Fibroblast of skin of right biceps (primary cell): ENCODE measurements at regions not wholly inside any gene's neighbourhood (a gene's known extent, or its start where the extent isn't known, plus 50 kb on each side); places are given as distances from the start of the nearest gene placed in this dataset.

Source experiments
- DNase-seq: peaks from one replicate; pipeline ENCODE4 v3.0.0-alpha.2; 2013

DNA sequence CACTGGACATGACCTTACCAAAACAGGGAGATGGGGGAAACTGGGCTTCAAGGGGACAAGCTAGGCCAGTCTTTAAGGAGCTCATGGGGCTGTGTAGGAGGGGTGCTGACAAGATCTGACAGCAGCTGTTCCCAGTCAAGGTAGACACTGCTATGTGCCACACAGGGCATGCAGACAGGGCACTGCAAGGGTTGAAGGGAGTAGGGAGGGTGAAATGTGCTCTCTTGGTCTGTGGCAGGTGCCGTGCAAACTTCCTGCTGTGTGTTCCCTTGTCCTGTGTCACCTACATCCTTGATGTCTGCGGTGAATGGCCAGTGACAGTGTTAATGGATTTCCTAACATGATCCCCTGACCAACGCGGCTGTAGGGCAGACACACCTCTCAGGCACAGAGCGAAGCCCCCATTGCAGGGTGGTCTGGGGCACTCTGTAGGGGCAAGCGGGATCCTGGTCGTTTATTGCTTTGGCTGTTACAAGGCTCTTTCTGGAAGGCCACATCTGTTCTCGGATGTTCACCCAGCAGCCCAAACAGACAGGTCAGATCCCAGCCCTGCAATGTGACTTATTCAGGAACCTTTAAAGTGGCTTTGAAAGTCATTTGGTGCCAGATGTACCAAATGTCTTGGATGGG, 199.5 kb upstream of the ZNF536 start:
- no peak for DNase-seq

DNA sequence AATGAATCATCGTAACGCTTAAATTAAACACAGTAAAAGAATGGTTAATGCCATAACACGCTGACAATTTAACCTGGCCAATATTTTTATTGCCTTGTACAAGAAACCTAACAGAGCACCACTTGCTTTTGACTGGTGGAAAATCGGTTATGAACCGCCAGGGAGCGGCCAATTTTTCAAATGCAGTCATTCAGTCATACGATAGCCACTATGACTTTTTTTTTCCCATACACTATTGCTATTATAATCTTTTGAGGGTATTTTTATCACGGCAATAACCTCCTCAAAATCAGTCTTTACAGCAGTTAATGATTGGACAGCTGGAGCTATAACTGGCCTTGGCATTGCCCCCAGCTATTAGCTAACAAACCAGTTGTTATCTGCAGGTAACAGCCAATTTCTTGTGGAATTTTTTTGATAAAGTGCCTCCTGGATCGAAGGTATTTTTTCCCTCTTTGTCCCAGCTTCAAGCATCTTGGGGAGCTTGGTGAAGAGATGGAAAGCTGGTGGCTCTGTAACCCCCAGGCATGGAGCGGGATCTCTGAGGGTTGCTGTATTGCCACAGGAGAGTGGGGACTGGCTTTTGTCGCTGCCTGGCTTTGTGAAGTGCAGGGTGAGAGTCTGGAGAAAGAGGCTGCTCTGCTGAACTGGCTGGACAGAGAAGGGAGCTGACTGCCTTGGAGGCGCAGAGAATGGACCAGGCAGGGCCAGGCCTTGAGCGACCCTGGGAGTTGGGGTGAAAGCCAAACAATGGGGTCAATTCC, 198.4 kb upstream of the ZNF536 start:
- DNase-seq, result no peak

DNA sequence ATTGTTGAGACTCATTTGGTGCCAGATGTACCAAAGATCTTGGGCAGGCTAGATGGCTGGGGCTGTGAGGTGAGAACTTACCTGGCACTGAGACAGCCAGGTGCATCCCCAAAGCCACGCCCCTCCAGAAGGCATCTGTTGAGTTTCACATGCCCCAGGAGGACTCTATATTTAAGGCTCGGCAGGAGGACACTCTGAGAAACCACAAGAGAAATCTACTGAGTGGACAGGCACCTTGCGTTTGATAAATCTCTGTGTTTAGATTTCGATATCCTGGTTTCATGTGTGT, 197.9 kb upstream of the ZNF536 start:
- no peak for DNase-seq

DNA sequence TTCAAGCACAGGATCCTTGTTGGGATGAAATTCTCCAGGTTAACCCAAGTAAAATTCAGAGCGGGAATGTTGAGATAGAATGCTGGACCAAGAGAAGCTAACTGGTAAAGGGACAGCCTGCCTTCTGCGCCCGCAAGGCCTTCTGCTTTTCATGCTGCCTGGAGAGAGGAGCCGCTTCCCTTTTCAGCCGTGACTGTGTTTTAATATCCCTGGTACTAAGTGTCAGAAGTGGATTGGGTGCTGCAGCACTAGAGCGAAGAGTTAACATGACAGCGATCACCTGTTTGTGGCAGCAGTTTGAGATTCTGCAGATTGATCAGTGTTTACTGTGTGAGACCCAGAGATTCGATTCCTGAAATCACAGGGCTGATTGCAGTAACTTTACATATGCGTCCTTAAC, 197.4 kb upstream of the ZNF536 start:
- DNase-seq, result no peak

DNA sequence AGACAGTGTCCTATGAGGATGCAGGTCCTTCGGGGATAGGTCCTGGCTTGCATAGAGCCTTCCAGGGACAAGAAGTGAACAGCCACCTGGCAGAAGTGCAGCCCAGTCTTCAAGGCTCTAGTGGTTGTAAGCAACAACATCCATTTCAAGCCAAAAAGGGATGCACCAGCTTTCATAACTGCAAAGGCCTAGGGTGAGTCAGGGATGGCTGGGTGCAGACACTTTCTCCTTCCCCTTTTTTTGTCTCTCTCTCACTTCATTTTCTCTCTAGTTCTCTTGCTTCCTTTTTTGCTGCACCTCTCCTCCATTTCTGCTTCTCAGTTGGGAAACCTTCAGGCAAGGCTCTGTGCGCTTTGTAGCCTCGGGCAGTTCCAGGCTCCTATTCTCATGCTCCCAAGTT, 196.2 kb upstream of the ZNF536 start:
- DNase-seq, result no peak

DNA sequence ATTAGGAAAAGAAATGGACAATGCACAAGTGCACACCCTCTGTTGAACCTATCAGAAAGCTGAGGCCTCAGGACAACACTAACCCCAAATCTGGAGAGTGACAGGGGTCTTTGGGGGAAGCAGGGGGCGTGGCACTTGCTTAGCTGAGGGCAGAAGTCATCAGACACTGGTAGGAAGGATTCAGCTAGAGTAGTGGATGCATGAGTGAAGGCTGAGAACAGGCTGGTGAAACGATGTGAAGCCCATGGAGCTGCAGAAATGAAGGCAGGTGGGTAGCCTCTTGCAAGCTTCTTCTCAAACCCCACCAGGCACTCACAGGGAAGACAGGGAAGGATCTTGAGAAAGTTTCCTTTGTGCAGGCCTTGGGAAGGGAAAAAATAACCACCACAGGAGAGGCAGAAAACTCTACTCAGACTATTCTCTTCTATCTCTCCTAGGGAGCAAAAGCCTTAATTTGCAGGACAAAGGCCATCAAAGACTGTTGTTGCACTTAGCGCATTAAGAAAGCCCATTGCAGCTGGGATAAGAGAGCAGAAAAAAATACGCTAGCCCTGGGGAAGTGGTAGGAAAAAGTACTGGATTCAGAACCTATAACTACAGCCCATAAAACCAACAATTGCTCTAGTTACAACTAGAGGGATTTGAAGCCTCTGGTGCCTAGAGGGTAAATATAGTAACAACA, 193.3 kb upstream of the ZNF536 start:
- no peak for DNase-seq

DNA sequence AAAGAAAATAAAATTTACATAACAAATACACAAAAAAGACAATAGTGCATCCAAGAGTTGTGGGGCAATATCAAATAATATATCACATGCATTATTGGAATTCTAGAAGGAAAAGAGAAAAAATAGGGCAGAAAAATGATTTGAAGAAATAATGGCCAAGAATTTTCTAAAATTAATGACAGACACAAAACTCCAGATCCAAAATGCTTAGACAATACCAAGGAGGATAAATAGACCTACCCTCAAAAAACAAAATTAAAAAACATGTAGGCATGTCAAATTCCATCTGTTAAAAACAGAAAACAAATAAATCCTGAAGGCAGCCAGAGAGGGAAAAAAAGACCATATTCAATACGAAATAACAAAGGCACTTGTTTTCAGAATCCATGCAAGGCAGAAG, 191.5 kb upstream of the ZNF536 start:
- DNase-seq, result no peak

DNA sequence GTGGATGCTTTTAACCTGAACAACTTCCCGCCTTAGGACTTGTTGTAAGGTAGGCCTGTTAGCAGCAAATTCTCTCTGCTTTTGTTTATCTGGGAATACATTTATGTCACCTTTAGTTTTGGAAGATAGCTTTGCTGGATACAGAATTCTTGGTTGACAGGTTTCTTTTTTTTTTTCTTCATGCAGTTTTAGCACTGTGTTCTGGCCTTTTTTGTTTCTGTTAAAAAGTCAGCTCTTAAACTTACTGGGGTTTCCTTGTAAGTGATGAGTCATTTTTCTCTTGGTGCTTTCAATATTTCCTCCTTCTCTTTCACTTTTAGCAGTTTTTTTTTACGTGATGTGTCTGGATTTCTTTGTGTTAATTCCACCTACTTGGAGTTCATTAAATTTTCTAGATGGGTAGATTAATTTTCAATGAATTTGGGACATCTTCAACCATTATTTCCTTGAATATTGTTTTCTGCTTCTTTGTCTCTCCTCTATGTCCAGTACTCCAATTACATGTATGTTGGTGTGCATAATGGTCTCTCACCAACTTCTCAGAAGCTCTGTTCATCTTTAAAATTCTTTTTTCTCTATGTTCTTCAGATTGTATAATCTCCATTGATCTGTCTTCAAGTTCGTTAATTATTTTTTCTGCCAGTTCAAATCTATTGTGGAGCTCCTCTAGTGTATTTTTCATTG, 188.2 kb upstream of the ZNF536 start:
- no peak for DNase-seq

DNA sequence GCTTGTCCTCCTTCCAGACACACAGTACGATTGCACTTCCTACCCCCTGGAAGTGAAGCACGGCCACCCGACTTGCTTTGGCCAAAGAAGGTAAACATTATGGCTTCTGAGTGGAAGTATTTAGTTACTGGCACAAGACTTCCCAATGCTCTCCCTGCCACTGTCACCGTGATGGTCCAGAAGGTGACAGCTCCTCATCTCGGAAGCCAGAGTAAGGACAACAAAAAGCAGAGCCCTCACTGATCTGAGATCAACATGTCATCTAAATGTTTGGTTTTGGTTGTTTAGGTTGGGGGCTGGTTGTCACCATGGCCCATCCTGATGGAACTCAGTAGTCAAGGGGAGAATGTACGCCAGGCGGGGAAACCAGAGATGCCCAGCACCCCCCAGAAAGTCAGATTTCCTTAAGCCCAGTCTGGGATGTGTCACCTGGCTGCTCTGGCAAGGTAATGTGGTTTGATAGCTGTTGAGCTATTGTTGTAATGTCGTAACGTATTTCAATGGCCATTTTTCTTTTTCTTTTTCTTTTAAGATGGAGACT, 170.1 kb upstream of the ZNF536 start:
- DNase-seq, result no peak

DNA sequence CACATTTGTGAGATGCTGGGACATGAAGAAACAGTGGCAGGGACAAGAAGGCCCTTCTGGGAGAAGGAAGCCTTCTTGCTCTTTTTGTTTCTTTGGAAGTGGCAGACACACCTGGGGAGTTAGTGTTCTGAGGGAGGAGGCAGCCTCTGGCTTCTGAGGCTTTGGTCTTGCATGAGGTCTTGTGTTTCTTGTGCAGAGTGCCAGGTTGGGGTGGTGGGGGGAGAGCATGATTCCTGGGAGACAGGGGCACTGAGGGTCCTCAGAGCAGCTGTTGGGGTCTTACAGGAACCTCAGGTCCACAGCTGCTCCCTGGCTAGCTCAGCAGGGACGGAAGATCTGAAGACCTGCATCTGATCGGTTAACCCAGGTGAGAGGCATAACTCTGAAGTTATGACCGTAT, 167.5 kb upstream of the ZNF536 start:
- no peak for DNase-seq

DNA sequence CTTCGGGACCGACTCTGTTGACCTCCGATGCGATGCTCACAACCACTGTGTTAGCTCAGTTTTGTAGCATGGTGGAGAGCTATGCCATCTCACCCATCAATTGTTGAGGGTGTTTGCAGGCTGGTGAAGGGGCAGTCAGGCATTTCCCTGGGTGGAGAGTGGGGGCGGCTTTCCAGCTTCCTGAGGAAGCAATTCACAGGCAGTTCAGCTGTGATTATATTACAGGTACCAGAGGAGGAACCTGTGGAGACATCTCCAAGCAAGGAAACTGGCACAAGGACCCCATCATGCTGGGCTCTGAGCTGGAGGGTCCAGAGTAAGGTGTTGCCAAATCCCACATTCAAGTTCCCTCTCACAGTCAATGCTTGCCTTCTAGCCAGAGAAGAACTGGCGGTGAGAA, 166.0 kb upstream of the ZNF536 start:
- no peak for DNase-seq

DNA sequence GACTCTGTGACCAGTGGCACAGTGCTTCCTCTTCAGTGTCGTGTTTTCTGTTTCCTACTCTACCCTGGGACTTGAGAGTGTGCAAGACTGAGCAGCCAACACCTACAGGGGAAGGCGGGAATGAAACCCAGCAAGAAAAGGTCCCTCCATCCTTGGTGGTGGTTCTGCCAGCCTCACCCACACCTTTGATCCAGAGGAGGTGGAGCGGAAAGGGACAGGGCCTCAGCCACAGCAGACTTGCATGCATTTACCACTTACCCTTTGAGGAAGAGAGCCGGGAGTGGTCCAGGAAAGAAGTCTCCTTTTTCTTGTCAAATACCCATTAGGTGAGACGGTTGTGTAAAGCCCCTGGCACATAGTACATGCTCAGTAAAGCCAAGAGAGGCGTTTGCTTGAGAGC, 164.8 kb upstream of the ZNF536 start:
- no peak for DNase-seq

DNA sequence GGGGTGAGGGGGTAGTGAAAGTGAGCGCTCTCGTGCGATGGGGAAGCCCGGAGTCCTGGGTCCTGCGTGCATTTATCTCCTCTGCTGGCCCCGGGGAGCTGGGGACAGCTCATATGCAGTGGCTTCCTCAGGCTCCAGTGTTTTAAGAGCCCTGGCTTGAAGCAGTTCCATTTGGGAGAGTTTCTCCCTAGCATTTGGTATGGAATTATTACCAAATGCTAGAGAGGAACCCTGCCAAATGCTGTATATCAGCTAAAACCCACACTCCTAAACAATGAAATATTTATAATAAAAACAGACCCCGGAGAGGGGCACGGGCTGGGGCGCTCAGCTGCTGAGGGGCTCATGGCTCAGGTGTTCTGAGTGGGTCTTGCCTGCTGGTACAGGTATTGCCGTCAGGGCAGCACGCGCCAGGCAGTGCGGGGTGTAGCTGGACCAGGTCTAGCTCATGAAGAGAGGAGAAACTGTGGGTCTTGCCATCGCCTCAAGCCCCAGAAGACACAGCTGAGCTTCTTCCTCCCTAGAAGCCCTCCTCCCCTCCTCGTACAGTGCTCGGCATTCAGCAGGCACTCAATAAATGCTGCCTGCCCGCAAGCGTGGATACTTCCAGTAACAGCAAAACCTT, 163.6 kb upstream of the ZNF536 start:
- DNase-seq, result no peak

DNA sequence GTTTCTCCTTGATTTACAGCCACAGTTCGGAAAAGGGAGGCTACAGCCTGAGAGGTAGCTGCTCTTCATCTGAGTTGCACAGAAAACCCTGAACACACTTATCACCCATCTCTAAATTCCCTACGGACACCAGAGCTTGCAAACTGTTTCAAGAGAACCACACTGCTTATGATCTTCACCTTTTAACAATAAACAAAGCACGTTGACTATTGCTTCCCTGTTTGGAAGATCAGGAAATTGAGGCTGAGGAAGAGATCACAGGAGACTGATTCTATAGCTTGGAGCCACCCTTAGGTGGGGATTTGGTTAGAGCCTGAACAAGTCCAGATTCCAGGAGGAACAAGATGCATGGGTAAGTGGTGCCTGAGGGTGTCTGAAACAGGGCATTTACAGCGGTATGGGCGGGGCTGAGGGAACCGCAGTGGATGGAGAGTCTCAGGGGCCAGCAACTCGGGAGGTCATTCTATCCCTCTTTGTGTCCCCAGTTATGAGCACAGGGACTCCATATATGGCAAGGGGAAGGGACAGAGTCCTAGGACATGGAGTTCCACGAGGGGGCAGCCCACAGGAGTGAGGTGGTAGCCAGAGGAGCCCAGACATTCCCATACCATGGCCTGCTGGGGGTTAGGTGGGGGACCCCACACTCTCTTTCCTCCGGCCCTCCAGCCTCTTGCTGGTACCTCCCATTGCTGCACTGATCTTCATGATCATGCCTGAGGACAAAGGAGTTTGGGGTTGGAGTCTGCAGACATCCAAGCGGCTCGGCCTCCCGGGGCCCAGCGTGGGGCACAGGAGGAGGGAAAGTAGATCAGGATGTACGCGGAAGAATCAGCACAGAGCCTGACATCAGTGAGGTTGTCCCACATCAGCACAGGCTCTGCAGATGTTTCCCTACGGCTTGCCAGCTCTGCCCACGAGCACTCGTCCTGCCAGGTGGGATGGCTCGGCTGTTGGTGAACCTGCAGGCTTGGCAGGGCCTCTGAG, 162.3 kb upstream of the ZNF536 start:
- DNase-seq, result no peak

DNA sequence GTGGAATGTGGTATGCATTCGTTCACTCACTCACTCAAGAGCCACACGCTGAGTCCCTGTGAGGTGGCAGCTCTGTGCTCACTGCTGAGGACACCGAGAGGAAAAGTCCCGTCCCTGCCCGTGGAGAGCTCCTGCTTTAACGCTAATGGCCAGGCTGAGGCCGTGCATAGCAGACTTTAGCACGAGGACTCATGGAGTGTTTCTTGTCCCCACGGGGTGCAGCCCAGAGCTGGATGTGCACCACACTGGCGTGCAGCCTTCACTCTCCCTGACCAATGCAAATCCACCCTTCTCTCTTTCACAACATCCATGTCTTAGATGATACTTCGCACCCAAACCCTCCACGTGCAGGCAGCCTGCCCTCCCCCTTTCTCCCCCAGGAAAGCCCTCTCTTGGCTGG, 159.6 kb upstream of the ZNF536 start:
- DNase-seq, result no peak

DNA sequence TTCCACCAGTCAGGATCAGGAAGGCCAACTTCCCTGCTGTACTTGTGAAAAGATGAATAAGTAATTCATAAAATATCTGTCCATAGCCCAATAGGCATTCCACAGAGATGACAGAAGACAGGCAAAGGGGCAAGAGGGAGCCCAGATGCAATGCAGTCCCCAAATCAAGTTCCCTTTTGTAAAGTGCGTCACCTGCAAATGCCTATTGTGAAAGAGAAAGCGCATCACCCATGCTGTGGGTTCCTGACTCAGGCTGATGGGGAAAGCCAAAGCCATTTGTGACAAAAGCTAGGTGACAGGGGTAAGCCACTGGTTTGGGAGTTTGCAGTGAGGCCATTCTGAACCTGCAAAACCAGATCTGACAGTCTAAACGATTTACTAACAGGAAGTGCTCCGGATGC, 157.5 kb upstream of the ZNF536 start:
- DNase-seq, result peak; percentile 50

DNA sequence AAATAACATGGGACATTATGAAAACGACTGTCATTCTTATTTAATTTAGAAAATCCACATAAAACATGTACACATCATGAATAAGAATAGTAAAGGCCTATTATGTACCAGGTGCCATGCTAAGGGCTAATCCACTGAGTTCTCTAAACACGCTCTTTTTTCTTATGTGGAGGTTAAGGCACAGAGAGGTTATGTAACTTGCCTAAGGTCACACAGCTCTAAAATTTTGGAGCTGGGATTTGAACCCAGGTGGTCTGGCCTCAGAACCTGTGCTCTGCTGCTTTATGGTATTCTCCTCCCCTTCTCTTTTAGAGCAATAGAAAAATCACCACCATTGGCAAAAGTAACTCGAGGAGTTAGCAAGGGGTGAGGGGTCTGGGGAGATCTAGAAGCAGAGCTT, 156.9 kb upstream of the ZNF536 start:
- no peak for DNase-seq

DNA sequence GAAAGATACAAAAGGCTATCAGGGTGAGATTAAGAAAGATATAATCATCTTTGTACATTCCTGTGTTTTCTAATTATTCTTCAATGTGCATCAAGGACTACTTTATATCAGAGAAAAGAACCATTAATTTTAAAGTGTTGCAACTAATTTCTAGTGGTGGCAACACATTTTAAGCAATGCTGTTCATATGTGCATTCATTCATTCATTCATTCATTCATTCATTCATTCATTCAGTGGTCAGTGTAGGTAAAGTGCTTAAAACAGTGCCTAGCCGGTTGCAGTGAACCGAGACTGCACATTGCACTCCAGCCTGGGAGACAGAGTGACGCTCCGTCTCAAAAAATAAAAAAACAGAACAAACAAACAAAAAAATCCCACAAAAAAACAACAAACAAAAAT, 155.7 kb upstream of the ZNF536 start:
- DNase-seq, result no peak

DNA sequence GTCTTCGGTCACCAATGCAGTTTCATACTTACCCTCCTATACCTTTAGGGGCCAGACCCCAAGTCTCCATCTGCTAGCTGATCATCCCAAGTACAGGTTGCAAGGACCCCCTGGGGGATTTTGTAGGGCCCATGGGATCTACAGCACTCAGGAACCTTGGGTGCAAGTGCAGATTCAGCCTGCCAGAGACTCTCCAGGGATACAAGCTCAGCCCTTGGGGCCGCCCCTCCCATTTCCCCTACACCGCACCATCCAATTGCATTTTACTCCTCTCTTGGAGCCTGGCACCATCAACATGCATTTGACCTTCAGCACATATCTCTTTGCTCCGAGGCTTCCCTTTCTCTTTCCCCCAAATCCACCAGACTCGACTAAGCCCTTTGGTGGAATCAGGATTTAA, 154.7 kb upstream of the ZNF536 start:
- no peak for DNase-seq

DNA sequence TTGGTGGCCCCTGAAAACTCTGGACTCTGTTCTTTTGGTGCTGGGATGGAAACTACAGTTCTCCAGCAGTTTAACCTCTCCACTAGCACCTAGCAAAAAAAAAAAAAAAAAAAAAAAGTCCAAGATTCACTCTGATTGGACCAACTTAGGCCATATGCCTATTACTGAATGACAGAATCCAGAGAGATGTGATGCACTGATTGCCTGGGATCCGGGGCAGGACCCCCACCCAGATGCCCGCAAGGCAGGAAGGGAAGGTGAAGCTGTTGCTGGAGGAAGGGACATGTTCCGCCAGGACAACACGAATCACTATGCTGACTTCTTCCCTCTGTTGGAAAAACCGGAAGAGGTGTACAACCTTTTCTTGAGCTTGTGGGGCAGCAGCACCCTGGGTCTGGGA, 152.5 kb upstream of the ZNF536 start:
- no peak for DNase-seq

DNA sequence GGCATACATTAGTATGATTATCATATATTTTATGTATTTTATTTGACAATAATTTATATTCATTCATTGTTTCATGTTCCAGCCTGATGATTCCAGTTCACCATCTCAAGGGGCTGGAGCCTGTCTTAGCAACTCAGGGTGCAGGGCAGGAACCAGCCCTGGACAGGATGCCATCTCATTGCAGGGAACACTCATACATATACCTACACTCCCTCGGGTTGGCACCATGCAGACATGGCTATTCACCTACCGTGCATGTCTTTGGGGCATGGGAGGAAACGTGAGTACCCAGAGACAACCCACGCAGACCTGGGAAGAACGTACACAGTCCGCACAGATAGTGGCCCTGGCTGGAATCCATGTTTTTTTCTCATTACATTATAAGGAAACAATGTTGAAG, 151.0 kb upstream of the ZNF536 start:
- no peak for DNase-seq

DNA sequence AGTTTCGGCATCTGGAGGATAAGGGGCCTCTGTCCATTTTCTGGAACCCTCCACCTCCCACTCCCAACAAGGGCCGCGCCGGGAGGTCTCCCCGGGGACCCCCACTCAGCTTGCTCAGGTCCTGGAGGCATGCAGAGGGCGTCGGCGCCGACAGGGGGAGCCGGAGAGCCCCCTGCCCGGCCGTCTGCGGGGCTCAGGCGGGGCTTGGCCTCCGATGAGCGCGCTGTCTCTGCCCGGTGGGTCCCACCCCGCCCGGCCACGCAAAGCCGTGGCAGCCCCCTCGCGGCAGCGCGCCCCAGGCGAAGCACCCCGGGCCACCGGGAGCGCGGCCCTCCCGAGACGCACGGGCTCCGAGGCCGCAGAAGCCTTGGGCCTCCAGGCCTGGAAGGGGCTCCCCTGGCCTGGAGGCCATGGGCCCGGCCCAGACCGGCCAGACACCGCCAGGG, 149.7 kb upstream of the ZNF536 start:
- peak; percentile 20 for DNase-seq
